Liver (tissue), 3 donors: ENCODE measurements at regions not wholly inside any gene's neighbourhood (a gene's known extent, or its start where the extent isn't known, plus 50 kb on each side); places are given as distances from the start of the nearest gene placed in this dataset.

Source experiments
- GABPA ChIP-seq, 2 donors: IDR thresholded peaks in 1 of 2; conservative IDR thresholded peaks in 1 of 2; 2 replicates each; pipeline ENCODE4 v1.6.1; 2016; ENCODE audit warnings: antibody characterized with exemption in 2 of 2, mild to moderate bottlenecking in 1 of 2, moderate library complexity in 1 of 2
- HNF4A ChIP-seq, 2 donors: conservative IDR thresholded peaks; 2 replicates each; pipeline ENCODE4 v1.6.1; 2016; ENCODE audit warnings: antibody characterized with exemption in 2 of 2, mild to moderate bottlenecking in 2 of 2
- JUND ChIP-seq, 2 donors: IDR thresholded peaks; 2 replicates each; pipeline ENCODE4 v1.6.1; 2016; ENCODE audit warnings: antibody characterized with exemption in 2 of 2
- RAD21 ChIP-seq, 2 donors: IDR thresholded peaks; 2 replicates each; pipeline ENCODE4 v1.6.1; 2016; ENCODE audit warnings: antibody characterized with exemption in 2 of 2, mild to moderate bottlenecking in 2 of 2
- RXRA ChIP-seq, 2 donors: IDR thresholded peaks; 2 replicates each; pipeline ENCODE4 v1.6.1; 2017 to 2018; ENCODE audit warnings: antibody characterized with exemption in 2 of 2, mild to moderate bottlenecking in 1 of 2
- SP1 ChIP-seq: IDR thresholded peaks from 2 replicates; pipeline ENCODE4 v1.6.1; 2018; ENCODE audit warnings: antibody characterized with exemption, mild to moderate bottlenecking
- TAF1 ChIP-seq: conservative IDR thresholded peaks from 2 replicates; pipeline ENCODE4 v1.6.1; 2016; ENCODE audit warnings: antibody characterized with exemption, mild to moderate bottlenecking
- YY1 ChIP-seq: IDR thresholded peaks from 2 replicates; pipeline ENCODE4 v1.6.1; 2016; ENCODE audit warnings: antibody characterized with exemption, mild to moderate bottlenecking
- TF ChIP-seq, protein P1 (sequence below): fragments of 150-350 bp; IDR thresholded peaks from 2 replicates; pipeline ENCODE4 v1.5.1; 2017; ENCODE audit warnings: improper control_type of control experiment, low read depth, low read length; ENCODE audit not compliant: missing input control
- TF ChIP-seq, protein P2 (sequence below): IDR thresholded peaks from 2 replicates; pipeline ENCODE4 v1.6.1; 2016; ENCODE audit warnings: antibody characterized with exemption
- TF ChIP-seq, protein P3 (sequence below): IDR thresholded peaks from 2 replicates; pipeline ENCODE4 v1.6.1; 2016; ENCODE audit warnings: antibody characterized with exemption, mild to moderate bottlenecking
- TF ChIP-seq, protein P4 (sequence below): IDR thresholded peaks from 2 replicates; pipeline ENCODE4 v1.6.1; 2016; ENCODE audit warnings: antibody characterized with exemption
- donor health status: healthy.
- donor health status: healthy.

DNA sequence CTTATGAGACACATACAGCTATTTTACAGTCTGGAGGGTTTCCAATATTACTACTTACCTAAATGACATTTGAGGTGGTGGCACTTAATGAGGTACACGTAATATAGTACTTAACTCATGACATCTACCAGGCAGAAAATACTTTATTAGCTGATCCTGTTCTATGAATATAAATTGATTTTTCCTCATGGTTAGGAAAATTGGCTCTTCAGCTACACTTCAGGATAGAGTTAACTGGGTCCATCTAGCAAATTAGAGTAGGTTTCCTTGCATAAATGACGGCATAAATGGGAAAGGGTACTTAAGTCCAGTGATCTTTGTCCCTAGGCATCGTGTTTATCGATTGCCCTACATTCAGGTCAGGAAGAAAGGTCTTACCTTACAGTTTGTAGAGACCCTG, 988.8 kb upstream of the TMPRSS15 start:
- TF ChIP-seq RXRA (IDR thresholded peaks at IDR 0.05) (no peak), SP1 (no peak), TAF1 (no peak), YY1 (no peak), RAD21 (IDR thresholded peaks at IDR 0.05) (no peak), HNF4A (conservative IDR thresholded peaks at IDR 0.05) (no peak), JUND (IDR thresholded peaks at IDR 0.05) (no peak), GABPA (IDR thresholded peaks at IDR 0.05 in 1 of 2, conservative IDR thresholded peaks at IDR 0.05 in 1 of 2) (no peak)
- TF ChIP-seq, protein P1, sequence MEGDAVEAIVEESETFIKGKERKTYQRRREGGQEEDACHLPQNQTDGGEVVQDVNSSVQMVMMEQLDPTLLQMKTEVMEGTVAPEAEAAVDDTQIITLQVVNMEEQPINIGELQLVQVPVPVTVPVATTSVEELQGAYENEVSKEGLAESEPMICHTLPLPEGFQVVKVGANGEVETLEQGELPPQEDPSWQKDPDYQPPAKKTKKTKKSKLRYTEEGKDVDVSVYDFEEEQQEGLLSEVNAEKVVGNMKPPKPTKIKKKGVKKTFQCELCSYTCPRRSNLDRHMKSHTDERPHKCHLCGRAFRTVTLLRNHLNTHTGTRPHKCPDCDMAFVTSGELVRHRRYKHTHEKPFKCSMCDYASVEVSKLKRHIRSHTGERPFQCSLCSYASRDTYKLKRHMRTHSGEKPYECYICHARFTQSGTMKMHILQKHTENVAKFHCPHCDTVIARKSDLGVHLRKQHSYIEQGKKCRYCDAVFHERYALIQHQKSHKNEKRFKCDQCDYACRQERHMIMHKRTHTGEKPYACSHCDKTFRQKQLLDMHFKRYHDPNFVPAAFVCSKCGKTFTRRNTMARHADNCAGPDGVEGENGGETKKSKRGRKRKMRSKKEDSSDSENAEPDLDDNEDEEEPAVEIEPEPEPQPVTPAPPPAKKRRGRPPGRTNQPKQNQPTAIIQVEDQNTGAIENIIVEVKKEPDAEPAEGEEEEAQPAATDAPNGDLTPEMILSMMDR = no peak
- TF ChIP-seq, protein P2, sequence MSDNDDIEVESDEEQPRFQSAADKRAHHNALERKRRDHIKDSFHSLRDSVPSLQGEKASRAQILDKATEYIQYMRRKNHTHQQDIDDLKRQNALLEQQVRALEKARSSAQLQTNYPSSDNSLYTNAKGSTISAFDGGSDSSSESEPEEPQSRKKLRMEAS = no peak
- TF ChIP-seq, protein P3, sequence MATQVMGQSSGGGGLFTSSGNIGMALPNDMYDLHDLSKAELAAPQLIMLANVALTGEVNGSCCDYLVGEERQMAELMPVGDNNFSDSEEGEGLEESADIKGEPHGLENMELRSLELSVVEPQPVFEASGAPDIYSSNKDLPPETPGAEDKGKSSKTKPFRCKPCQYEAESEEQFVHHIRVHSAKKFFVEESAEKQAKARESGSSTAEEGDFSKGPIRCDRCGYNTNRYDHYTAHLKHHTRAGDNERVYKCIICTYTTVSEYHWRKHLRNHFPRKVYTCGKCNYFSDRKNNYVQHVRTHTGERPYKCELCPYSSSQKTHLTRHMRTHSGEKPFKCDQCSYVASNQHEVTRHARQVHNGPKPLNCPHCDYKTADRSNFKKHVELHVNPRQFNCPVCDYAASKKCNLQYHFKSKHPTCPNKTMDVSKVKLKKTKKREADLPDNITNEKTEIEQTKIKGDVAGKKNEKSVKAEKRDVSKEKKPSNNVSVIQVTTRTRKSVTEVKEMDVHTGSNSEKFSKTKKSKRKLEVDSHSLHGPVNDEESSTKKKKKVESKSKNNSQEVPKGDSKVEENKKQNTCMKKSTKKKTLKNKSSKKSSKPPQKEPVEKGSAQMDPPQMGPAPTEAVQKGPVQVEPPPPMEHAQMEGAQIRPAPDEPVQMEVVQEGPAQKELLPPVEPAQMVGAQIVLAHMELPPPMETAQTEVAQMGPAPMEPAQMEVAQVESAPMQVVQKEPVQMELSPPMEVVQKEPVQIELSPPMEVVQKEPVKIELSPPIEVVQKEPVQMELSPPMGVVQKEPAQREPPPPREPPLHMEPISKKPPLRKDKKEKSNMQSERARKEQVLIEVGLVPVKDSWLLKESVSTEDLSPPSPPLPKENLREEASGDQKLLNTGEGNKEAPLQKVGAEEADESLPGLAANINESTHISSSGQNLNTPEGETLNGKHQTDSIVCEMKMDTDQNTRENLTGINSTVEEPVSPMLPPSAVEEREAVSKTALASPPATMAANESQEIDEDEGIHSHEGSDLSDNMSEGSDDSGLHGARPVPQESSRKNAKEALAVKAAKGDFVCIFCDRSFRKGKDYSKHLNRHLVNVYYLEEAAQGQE = no peak
- TF ChIP-seq, protein P4, sequence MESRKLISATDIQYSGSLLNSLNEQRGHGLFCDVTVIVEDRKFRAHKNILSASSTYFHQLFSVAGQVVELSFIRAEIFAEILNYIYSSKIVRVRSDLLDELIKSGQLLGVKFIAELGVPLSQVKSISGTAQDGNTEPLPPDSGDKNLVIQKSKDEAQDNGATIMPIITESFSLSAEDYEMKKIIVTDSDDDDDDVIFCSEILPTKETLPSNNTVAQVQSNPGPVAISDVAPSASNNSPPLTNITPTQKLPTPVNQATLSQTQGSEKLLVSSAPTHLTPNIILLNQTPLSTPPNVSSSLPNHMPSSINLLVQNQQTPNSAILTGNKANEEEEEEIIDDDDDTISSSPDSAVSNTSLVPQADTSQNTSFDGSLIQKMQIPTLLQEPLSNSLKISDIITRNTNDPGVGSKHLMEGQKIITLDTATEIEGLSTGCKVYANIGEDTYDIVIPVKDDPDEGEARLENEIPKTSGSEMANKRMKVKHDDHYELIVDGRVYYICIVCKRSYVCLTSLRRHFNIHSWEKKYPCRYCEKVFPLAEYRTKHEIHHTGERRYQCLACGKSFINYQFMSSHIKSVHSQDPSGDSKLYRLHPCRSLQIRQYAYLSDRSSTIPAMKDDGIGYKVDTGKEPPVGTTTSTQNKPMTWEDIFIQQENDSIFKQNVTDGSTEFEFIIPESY = no peak
